ENCODE measurements at regions not wholly inside any gene's neighbourhood (a gene's known extent, or its start where the extent isn't known, plus 50 kb on each side); places are given as distances from the start of the nearest gene placed in this dataset.

- no CpG with 5 or more reads among the region's 5 CpGs for WGBS (ENCODE audit: insufficient coverage)
- DNase-seq (ENCODE audit: low read depth in 4 of 6, low spot score in 6 of 6) = no peak
Observed at GRCh38 chr5:56712895-56713591, 102.3 kb upstream of the MAP3K1 start.

GRCh38 chr5:56710826-56711590, 104.3 kb upstream of the MAP3K1 start:
- Histone ChIP-seq H3K27ac (ENCODE audit: low read depth, low read length) (no peak overlapping the region), H3K4me1 (ENCODE audit: control insufficient read depth, insufficient read depth, low read length) (no peaks in the 10 kb centered on the region), H3K27me3 (ENCODE audit: control insufficient read depth, insufficient read depth, low read length) (no peaks in the 10 kb centered on the region), H3K36me3 (ENCODE audit: control insufficient read depth, insufficient read depth, low read length) (no peaks in the 10 kb centered on the region), H3K4me3 (ENCODE audit: low read depth, low read length) (no peak overlapping the region), H3K9me3 (ENCODE audit: control insufficient read depth, insufficient read depth, low read length) (no peaks in the 10 kb centered on the region)
- no CpG with 5 or more reads among the region's 3 CpGs for WGBS (ENCODE audit: insufficient coverage)
- no peak for DNase-seq (ENCODE audit: low read depth in 4 of 6, low spot score in 6 of 6)

More at GRCh38 chr5:56712895-56713591, 102.3 kb upstream of the MAP3K1 start:
- H3K4me1 ChIP-seq (ENCODE audit: control insufficient read depth, insufficient read depth, low read length) = peaks cover 7% of the 10 kb centered on the region
- H3K27ac ChIP-seq (ENCODE audit: low read depth, low read length) = no peak overlapping the region
- H3K4me3 ChIP-seq (ENCODE audit: low read depth, low read length) = no peak overlapping the region
- no peaks in the 10 kb centered on the region for H3K36me3 ChIP-seq (ENCODE audit: control insufficient read depth, insufficient read depth, low read length)
- no peaks in the 10 kb centered on the region for H3K9me3 ChIP-seq (ENCODE audit: control insufficient read depth, insufficient read depth, low read length)
- no peaks in the 10 kb centered on the region for H3K27me3 ChIP-seq (ENCODE audit: control insufficient read depth, insufficient read depth, low read length)

GRCh38 chr5:56706504-56706903, 108.8 kb upstream of the MAP3K1 start:
- Histone ChIP-seq H3K27me3 (ENCODE audit: control insufficient read depth, insufficient read depth, low read length) (no peaks in the 10 kb centered on the region), H3K27ac (ENCODE audit: low read depth, low read length) (no peak overlapping the region), H3K4me1 (ENCODE audit: control insufficient read depth, insufficient read depth, low read length) (no peaks in the 10 kb centered on the region), H3K36me3 (ENCODE audit: control insufficient read depth, insufficient read depth, low read length) (no peaks in the 10 kb centered on the region), H3K4me3 (ENCODE audit: low read depth, low read length) (no peak overlapping the region), H3K9me3 (ENCODE audit: control insufficient read depth, insufficient read depth, low read length) (no peaks in the 10 kb centered on the region)
- DNase-seq (ENCODE audit: low read depth in 4 of 6, low spot score in 6 of 6) = no peak
- 100% methylated on average over 1 of the region's 3 CpGs for WGBS (ENCODE audit: insufficient coverage)

- Histone ChIP-seq H3K9me3 (ENCODE audit: control insufficient read depth, insufficient read depth, low read length) (no peaks in the 10 kb centered on the region), H3K27me3 (ENCODE audit: control insufficient read depth, insufficient read depth, low read length) (no peaks in the 10 kb centered on the region), H3K4me1 (ENCODE audit: control insufficient read depth, insufficient read depth, low read length) (no peaks in the 10 kb centered on the region), H3K4me3 (ENCODE audit: low read depth, low read length) (no peak overlapping the region), H3K27ac (ENCODE audit: low read depth, low read length) (no peak overlapping the region), H3K36me3 (ENCODE audit: control insufficient read depth, insufficient read depth, low read length) (no peaks in the 10 kb centered on the region)
- 93% methylated on average over 5 of the region's 5 CpGs for WGBS (ENCODE audit: insufficient coverage)
- DNase-seq (ENCODE audit: low read depth in 4 of 6, low spot score in 6 of 6) = no peak
Observed at GRCh38 chr5:56705217-56705616, 110.1 kb upstream of the MAP3K1 start.

- no peak for DNase-seq (ENCODE audit: low read depth in 4 of 6, low spot score in 6 of 6)
- 96% methylated on average over 2 of the region's 2 CpGs for WGBS (ENCODE audit: insufficient coverage)
- H3K9me3 ChIP-seq (ENCODE audit: control insufficient read depth, insufficient read depth, low read length) = no peaks in the 10 kb centered on the region
- no peaks in the 10 kb centered on the region for H3K27me3 ChIP-seq (ENCODE audit: control insufficient read depth, insufficient read depth, low read length)
- no peak overlapping the region for H3K4me3 ChIP-seq (ENCODE audit: low read depth, low read length)
- no peak overlapping the region for H3K27ac ChIP-seq (ENCODE audit: low read depth, low read length)
- H3K4me1 ChIP-seq (ENCODE audit: control insufficient read depth, insufficient read depth, low read length) = peaks cover 4% of the 10 kb centered on the region
- no peaks in the 10 kb centered on the region for H3K36me3 ChIP-seq (ENCODE audit: control insufficient read depth, insufficient read depth, low read length)
Observed at GRCh38 chr5:56703952-56704351, 111.4 kb upstream of the MAP3K1 start.

- no peaks in the 10 kb centered on the region for H3K27me3 ChIP-seq (ENCODE audit: control insufficient read depth, insufficient read depth, low read length)
- H3K4me1 ChIP-seq (ENCODE audit: control insufficient read depth, insufficient read depth, low read length) = peaks cover 4% of the 10 kb centered on the region
- H3K9me3 ChIP-seq (ENCODE audit: control insufficient read depth, insufficient read depth, low read length) = no peaks in the 10 kb centered on the region
- WGBS (ENCODE audit: insufficient coverage) = 90% methylated on average over 3 of the region's 4 CpGs
- H3K4me3 ChIP-seq (ENCODE audit: low read depth, low read length) = no peak overlapping the region
- no peak overlapping the region for H3K27ac ChIP-seq (ENCODE audit: low read depth, low read length)
- no peak for DNase-seq (ENCODE audit: low read depth in 4 of 6, low spot score in 6 of 6)
- H3K36me3 ChIP-seq (ENCODE audit: control insufficient read depth, insufficient read depth, low read length) = no peaks in the 10 kb centered on the region
Observed at GRCh38 chr5:56700711-56701110, 114.6 kb upstream of the MAP3K1 start.

- H3K27ac ChIP-seq (ENCODE audit: low read depth, low read length) = no peak overlapping the region
- no peak overlapping the region for H3K4me3 ChIP-seq (ENCODE audit: low read depth, low read length)
- WGBS (ENCODE audit: insufficient coverage) = 13% methylated on average over 5 of the region's 8 CpGs
Observed at GRCh38 chr5:56699538-56699937, 115.8 kb upstream of the MAP3K1 start.

GRCh38 chr5:56698463-56699381, 116.6 kb upstream of the MAP3K1 start:
- Histone ChIP-seq H3K27ac (ENCODE audit: low read depth, low read length) (peak overlapping the region; percentile 2), H3K4me3 (ENCODE audit: low read depth, low read length) (no peak overlapping the region), H3K9me3 (ENCODE audit: control insufficient read depth, insufficient read depth, low read length) (no peaks in the 10 kb centered on the region), H3K27me3 (ENCODE audit: control insufficient read depth, insufficient read depth, low read length) (no peaks in the 10 kb centered on the region), H3K36me3 (ENCODE audit: control insufficient read depth, insufficient read depth, low read length) (no peaks in the 10 kb centered on the region), H3K4me1 (ENCODE audit: control insufficient read depth, insufficient read depth, low read length) (peaks cover 4% of the 10 kb centered on the region)
- peak in 5 of 6 donors; percentile 23 to 93 (median 33) for DNase-seq (ENCODE audit: low read depth in 4 of 6, low spot score in 6 of 6)
- WGBS (ENCODE audit: insufficient coverage) = no CpG with 5 or more reads among the region's 5 CpGs

More at GRCh38 chr5:56699538-56699937, 115.8 kb upstream of the MAP3K1 start:
- Histone ChIP-seq H3K4me1 (ENCODE audit: control insufficient read depth, insufficient read depth, low read length) (peaks cover 4% of the 10 kb centered on the region), H3K9me3 (ENCODE audit: control insufficient read depth, insufficient read depth, low read length) (no peaks in the 10 kb centered on the region), H3K36me3 (ENCODE audit: control insufficient read depth, insufficient read depth, low read length) (no peaks in the 10 kb centered on the region), H3K27me3 (ENCODE audit: control insufficient read depth, insufficient read depth, low read length) (no peaks in the 10 kb centered on the region)
- no peak for DNase-seq (ENCODE audit: low read depth in 4 of 6, low spot score in 6 of 6)

GRCh38 chr5:56696900-56697299, 118.4 kb upstream of the MAP3K1 start:
- H3K36me3 ChIP-seq (ENCODE audit: control insufficient read depth, insufficient read depth, low read length) = no peaks in the 10 kb centered on the region
- H3K4me1 ChIP-seq (ENCODE audit: control insufficient read depth, insufficient read depth, low read length) = peaks cover 4% of the 10 kb centered on the region
- peak in 2 of 6 donors; percentile 39 to 69 for DNase-seq (ENCODE audit: low read depth in 4 of 6, low spot score in 6 of 6)
- no peak overlapping the region for H3K27ac ChIP-seq (ENCODE audit: low read depth, low read length)
- H3K4me3 ChIP-seq (ENCODE audit: low read depth, low read length) = no peak overlapping the region
- no CpG with 5 or more reads among the region's 1 CpG for WGBS (ENCODE audit: insufficient coverage)
- H3K27me3 ChIP-seq (ENCODE audit: control insufficient read depth, insufficient read depth, low read length) = no peaks in the 10 kb centered on the region
- H3K9me3 ChIP-seq (ENCODE audit: control insufficient read depth, insufficient read depth, low read length) = no peaks in the 10 kb centered on the region

All from spinal cord (tissue), 9 donors.